ENCODE measurements at regions not wholly inside any gene's neighbourhood (a gene's known extent, or its start where the extent isn't known, plus 50 kb on each side); places are given as distances from the start of the nearest gene placed in this dataset.

GRCh38 chr12:33721561-33721960 lies 281.9 kb upstream of the SYT10 start:
- TF ChIP-seq POLR2A (IDR thresholded peaks at IDR 0.05) (no peak), CTCF (IDR thresholded peaks at IDR 0.05) (no peak)
